DMS 273 (cell line): ENCODE measurements at regions not wholly inside any gene's neighbourhood (a gene's known extent, or its start where the extent isn't known, plus 50 kb on each side); places are given as distances from the start of the nearest gene placed in this dataset.

Experiments
- DNase-seq: peaks from one replicate; lab custom pipeline; 2025; ENCODE audit not compliant: unreplicated experiment; lab: John Stamatoyannopoulos, UW

DNA sequence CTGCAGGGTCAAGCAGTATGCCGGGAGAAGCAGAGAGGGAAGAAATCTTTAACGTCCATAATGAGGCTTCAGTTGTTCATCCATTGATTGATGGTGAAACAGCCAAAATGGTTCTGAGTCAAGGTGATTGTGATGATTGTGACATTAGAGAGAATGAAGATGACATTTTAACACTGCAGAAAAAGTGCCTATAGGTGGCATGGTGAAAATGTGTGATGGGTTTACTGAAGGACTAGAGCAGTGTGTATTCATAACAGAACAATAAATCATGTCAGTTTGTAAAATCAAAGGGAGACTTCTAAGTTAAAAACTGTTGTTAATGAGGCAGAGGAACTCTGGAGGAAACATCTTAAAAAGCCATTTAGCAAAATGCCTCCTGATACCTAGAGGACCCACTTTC lies 57.7 kb upstream of the CAND1 start:
- no peak for DNase-seq

DNA sequence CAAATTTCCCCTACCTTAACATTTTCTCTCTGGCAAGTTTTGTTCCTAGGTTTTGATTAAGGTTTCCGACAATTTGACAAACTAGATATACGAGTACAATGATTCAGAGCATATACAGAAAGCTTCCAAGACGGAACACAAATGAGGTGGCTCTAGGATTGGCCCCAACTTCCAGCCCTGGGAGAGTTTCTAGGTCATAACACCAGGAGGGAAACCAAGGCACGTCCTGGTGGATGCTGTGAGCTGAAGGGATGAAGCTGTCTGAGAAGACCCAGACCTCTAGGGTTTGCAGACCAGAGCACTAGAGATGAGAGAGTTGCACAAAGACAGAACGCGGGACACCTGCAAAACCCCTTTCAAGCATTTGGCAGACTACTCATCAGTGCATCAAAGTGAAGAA lies 51.5 kb upstream of the CAND1 start:
- no peak for DNase-seq
